Hematopoietic multipotent progenitor cell treated with erythropoietin and hydrocortisone succinate and interleukin-3 and kit ligand, for 8 days (in vitro differentiated cells): ENCODE measurements at regions not wholly inside any gene's neighbourhood (a gene's known extent, or its start where the extent isn't known, plus 50 kb on each side); places are given as distances from the start of the nearest gene placed in this dataset.
A peak's percentile ranks its signal among the peaks of the same experiment; 100 is the strongest.
"Not testable (repeated sequence)": the region's sequence is repeated elsewhere in the genome, so short reads cannot be mapped to it uniquely, and the experiment has no call there.

Source experiments
- DNase-seq: peaks from one replicate; pipeline ENCODE4 v3.0.0-alpha.2; 2015

DNA sequence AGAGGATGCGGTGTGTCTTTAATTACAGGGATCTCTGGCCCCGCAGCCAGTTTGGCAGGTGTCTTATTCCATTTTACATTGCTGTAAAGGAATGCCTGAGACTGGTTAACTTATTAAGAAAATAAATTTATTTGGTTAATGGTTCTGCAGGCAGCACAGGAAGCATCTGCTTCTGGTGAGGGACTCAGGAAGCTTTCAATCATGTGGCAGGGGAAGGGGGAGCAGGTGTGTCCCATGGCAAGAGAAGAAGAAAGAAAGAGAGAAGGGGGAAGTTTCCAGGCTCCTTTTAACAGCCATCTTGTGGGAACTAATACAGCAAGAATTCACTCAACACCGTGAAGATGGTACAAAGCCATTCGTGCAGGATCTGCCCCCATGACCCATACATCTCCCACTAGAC is 128.0 kb upstream of the CRBN start:
- no peak for DNase-seq

- DNase-seq, result no peak
These were observed 126.3 kb upstream of the CRBN start for GRCh38 chr3:3305841-3306240.

DNA sequence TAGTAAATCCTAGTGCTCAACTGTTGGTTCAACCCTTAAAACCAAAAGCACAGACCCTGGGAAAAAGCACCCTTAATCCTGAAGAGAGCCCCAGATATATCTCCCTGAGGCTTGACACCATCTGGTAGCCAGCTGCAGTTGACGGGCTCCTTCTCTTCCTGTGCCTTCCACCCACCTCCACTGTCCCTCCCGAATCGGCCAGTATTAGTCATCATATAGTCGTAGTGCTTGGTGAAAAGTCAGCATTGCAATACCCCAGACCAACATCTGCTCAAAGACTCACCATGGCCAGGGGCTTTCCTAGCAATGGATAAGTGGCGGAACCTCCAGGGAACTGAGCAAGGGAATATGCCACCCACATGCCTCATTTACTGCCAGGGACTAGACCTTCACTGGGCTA is 125.6 kb upstream of the CRBN start:
- no peak for DNase-seq

GRCh38 chr3:3303636-3304035 is 124.1 kb upstream of the CRBN start:
- no peak for DNase-seq

- no peak for DNase-seq
These were observed 123.5 kb upstream of the CRBN start for GRCh38 chr3:3302964-3303363.

DNA sequence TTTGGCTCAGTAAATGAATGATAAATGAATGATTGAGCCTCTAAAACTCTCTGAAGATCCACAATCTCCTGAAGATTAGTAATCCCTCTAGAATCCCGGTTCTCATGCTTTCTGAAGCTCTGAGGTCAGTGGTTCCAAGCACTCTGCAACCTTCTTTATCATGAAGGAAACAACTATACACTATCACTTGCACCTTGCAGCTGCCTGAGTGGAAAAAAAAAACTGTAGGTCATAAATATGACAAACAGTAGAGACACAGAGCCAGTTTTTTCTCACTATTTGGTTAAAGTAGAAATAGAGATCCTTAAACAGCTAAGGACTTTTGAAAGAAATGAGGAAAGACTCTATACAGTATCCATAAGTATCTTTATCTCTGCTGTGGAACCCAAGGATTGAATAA is 122.0 kb upstream of the CRBN start:
- no peak for DNase-seq

GRCh38 chr3:3296979-3297381 is 117.5 kb upstream of the CRBN start:
- DNase-seq, result no peak

DNA sequence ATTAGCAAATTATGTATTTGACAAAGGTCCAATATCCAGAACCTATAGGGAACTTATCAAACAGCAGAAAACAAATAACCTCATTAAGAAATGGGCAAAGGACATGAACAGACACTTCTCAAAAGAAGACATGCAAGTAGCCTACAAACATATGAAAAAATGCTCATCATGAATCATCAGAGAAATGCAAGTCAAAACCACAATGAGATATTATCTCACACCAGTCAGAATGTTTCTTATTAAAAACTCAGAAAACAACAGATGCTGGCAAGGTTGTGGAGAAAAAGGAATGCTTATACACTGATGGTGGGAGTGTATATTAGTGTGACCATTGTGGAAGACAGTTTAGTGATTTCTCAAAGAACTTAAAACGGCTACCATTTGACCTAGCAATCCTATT is 116.1 kb upstream of the CRBN start:
- no peak for DNase-seq

DNA sequence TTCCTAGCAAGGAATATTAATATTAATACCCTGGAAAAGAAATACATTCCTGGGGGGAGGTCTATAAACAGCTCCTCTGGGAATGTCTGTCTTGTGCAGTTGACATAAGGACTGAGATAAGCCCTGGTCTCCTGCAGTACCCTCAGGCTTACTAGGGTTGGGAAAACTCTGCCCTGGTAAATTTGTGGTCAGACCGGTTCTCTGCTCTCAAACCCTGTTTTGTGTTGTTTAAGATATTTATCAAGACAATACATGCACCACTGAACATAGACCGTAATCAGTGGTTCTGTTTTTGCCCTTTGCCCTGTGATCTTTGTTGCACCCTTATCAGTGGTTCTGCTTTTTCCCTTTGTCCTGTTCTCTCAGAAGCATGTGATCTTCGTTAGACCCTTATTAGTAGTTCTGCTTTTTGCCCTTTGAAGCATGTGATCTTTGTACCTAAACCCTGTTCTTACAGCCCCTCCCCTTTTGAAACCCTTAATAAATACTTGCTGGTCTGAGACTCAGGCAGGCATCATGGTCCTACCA is 112.3 kb upstream of the CRBN start:
- DNase-seq, result not testable (repeated sequence)

DNA sequence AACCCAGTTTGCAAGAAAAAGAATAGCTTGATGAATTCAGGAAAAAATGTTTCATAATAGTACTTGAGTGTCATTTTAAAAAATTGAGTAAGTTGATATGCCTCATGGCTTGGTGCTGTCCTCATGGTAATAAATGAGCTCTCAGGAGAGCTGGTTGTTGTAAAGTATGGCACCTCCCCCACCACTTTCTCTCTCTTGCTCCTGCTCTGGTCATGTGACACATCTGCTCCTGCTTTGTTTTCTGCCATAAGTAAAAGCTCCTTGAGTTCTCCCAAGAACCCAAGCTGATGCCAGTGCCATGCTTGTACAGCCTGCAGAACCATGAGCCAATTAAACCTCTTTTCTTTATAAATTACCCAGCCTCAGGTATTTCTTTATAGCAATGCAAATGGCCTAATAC is 108.8 kb upstream of the CRBN start:
- DNase-seq, result no peak

DNA sequence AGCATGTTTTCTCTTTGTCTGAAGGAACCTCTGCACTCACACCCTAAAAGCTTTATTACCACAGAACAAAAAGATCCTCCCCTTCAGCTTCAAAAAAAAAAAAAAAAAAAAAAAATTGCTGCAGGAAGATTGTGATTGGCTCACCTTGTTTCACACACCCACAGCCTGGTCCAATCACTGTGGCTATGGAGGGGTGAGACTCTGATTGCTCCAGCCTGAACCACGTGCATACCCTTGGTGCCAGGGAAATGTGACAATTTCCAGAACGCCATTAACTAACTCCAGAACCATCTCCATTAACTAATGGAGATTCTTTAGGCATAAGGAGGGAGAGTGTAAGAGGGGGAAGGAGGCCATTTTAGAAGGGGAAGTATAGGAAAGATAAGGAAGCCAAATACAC is 106.5 kb upstream of the CRBN start:
- DNase-seq, result no peak

GRCh38 chr3:3281024-3281423 is 101.5 kb upstream of the CRBN start:
- no peak for DNase-seq

GRCh38 chr3:3280396-3280795 is 100.9 kb upstream of the CRBN start:
- peak; percentile 3 for DNase-seq

- no peak for DNase-seq
These were observed 98.6 kb upstream of the CRBN start for GRCh38 chr3:3278073-3278472.

DNA sequence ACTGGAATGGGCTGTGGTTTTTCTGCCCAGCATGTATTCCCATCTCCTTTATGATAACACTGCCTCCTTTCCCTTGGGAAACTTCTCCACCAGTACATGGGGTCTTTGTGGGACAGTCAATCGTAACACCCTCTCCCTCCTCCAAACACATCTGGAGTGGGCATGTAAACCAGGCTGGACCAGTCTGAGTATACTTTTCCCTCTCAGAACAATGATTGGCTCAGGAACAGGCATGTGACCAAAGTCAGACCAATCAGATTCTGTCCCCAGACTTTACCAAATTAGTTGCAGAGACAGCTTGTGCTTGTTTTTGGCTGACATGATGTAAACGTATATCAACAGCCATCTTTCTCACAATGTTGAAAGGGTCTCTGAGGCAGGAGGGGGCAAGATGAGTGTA is 97.1 kb upstream of the CRBN start:
- DNase-seq, result no peak

GRCh38 chr3:3264796-3265195 is 85.3 kb upstream of the CRBN start:
- no peak for DNase-seq

GRCh38 chr3:3260870-3261269 is 81.4 kb upstream of the CRBN start:
- no peak for DNase-seq

- no peak for DNase-seq
These were observed 79.7 kb upstream of the CRBN start for GRCh38 chr3:3259181-3259580.

DNA sequence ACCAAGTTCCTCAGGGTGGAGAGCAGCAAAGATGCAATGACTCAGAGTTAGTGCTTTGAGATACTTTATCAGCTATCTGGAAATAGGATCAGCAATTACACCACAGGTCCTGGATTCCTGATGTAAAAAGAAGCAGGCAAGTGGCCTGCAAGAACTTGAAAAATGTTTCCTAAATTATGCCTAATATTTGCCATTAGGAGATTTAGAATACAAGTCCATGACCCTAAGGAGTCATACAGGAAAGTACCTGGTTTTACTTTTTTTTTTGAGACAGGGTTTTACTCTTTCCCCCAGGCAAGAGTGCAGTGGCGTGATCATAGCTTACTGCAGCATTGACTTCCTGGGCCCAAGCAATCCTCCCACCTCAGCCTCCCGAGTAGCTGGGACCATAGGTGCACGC is 78.8 kb upstream of the CRBN start:
- DNase-seq, result no peak

DNA sequence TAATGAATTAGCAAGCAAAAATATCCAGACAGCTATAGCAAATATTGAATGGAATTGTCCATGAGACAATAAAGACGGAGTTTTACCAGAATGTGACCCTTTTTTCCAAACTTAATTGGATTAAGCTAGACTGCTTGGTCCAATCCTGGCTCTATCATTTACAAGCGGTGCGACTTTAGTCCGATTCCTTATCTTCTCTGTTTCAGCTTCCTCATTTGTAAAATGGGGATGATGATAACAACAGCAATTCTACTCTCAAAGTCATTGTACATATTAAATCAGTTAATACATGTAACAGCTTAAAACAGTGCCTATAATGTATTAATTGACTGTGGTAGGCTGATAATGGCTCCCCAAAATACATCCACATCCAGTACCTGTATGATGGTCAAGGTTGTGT is 62.1 kb upstream of the CRBN start:
- DNase-seq, result no peak

GRCh38 chr3:3240986-3241385 is 61.5 kb upstream of the CRBN start:
- DNase-seq, result no peak

GRCh38 chr3:3237979-3238378 is 58.5 kb upstream of the CRBN start:
- no peak for DNase-seq

GRCh38 chr3:3232251-3232650 is 52.8 kb upstream of the CRBN start:
- DNase-seq, result no peak
